B cell (primary cell): ENCODE measurements at regions not wholly inside any gene's neighbourhood (a gene's known extent, or its start where the extent isn't known, plus 50 kb on each side); places are given as distances from the start of the nearest gene placed in this dataset.

Experiments
- CTCF ChIP-seq: fragments of 200-600 bp; IDR thresholded peaks from one replicate; pipeline ENCODE4 v1.8.0; 2022; ENCODE audit warnings: antibody characterized with exemption, mild to moderate bottlenecking
- EZH2 ChIP-seq: IDR thresholded peaks from 2 replicates; pipeline ENCODE4 v1.6.1; 2012; ENCODE audit warnings: borderline replicate concordance, low read depth, mild to moderate bottlenecking, moderate library complexity, low read length; ENCODE audit not compliant: insufficient read depth, poor library complexity, severe bottlenecking

- TF ChIP-seq CTCF, result no peak
- TF ChIP-seq EZH2, result no peak
Observed at GRCh38 chr1:193377472-193377871, 191.1 kb upstream of the B3GALT2 start.
